Mesenchymal stem cell (in vitro differentiated cells and primary cell): ENCODE measurements at regions not wholly inside any gene's neighbourhood (a gene's known extent, or its start where the extent isn't known, plus 50 kb on each side); places are given as distances from the start of the nearest gene placed in this dataset.

Source experiments
- DNase-seq: peaks from one replicate; pipeline ENCODE4 v3.0.0-alpha.2; 2013
- H2AFZ ChIP-seq: one replicate; pipeline ENCODE4 v1.6.1; 2013; ENCODE audit warnings: low read depth, mild to moderate bottlenecking, control low read depth, inconsistent platforms, low read length, moderate library complexity
- H2AK5ac ChIP-seq: 2 replicates; pipeline ENCODE4 v1.6.1; 2013; ENCODE audit warnings: low read length, moderate library complexity, mild to moderate bottlenecking, inconsistent platforms; ENCODE audit not compliant: severe bottlenecking
- H2BK120ac ChIP-seq: one replicate; pipeline ENCODE4 v1.6.1; 2013; ENCODE audit warnings: low read depth, mild to moderate bottlenecking, inconsistent platforms, low read length, moderate library complexity
- H2BK12ac ChIP-seq, 2 experiments: one replicate each; pipeline ENCODE4 v1.6.1; 2013; ENCODE audit warnings: inconsistent platforms in 2 of 2, low read length in 2 of 2, mild to moderate bottlenecking in 2 of 2, moderate library complexity in 2 of 2, control low read depth in 1 of 2
- H2BK15ac ChIP-seq: one replicate; pipeline ENCODE4 v1.6.1; 2013; ENCODE audit warnings: mild to moderate bottlenecking, low read depth, inconsistent platforms; ENCODE audit not compliant: poor library complexity, severe bottlenecking
- H2BK5ac ChIP-seq: 2 replicates; pipeline ENCODE4 v1.6.1; 2013; ENCODE audit warnings: low read depth, mild to moderate bottlenecking, low read length, control low read depth, inconsistent platforms; ENCODE audit not compliant: poor library complexity, severe bottlenecking
- H3K14ac ChIP-seq, 2 experiments: one replicate each; pipeline ENCODE4 v1.6.1; 2013; ENCODE audit warnings: inconsistent platforms in 2 of 2, low read length in 2 of 2, control low read depth in 1 of 2, mild to moderate bottlenecking in 1 of 2, moderate library complexity in 1 of 2
- H3K18ac ChIP-seq, 2 experiments: one replicate each; pipeline ENCODE4 v1.6.1; 2013; ENCODE audit warnings: inconsistent platforms in 2 of 2, low read length in 2 of 2, control low read depth in 1 of 2, low read depth in 1 of 2, mild to moderate bottlenecking in 1 of 2
- H3K23ac ChIP-seq, 2 experiments: one replicate each; pipeline ENCODE4 v1.6.1; 2013; ENCODE audit warnings: inconsistent platforms in 2 of 2, low read length in 2 of 2, mild to moderate bottlenecking in 2 of 2, moderate library complexity in 2 of 2, control low read depth in 1 of 2
- H3K27ac ChIP-seq: 2 replicates; pipeline ENCODE4 v1.5.1; 2013; ENCODE audit warnings: mild to moderate bottlenecking, moderate library complexity, low read length, control low read depth, inconsistent platforms; ENCODE audit not compliant: poor library complexity, severe bottlenecking
- H3K27me3 ChIP-seq, 2 experiments: 2 replicates each; pipeline versions ENCODE4 v1.6.1 to v1.7.0; 2013; ENCODE audit warnings: low read length in 2 of 2, mild to moderate bottlenecking in 2 of 2, moderate library complexity in 2 of 2, control low read depth in 1 of 2, inconsistent platforms in 1 of 2; ENCODE audit not compliant: control insufficient read depth in 1 of 2, insufficient read depth in 1 of 2
- H3K36me3 ChIP-seq, 2 experiments: 2 replicates each; pipeline versions ENCODE4 v1.6.1 to v1.7.0; 2013; ENCODE audit warnings: low read length in 2 of 2, control low read depth in 1 of 2, inconsistent platforms in 1 of 2, low read depth in 1 of 2, mild to moderate bottlenecking in 1 of 2; ENCODE audit not compliant: insufficient read depth in 2 of 2, control insufficient read depth in 1 of 2
- H3K4ac ChIP-seq, 2 experiments: one replicate each; pipeline ENCODE4 v1.6.1; 2013; ENCODE audit warnings: inconsistent platforms in 2 of 2, low read length in 2 of 2, mild to moderate bottlenecking in 2 of 2, moderate library complexity in 2 of 2, control low read depth in 1 of 2, low read depth in 1 of 2
- H3K4me1 ChIP-seq: 2 replicates; pipeline ENCODE4 v1.6.1; 2013; ENCODE audit warnings: low read depth, low read length, control low read depth; ENCODE audit not compliant: control insufficient read depth, insufficient read depth
- H3K4me2 ChIP-seq: 2 replicates; pipeline ENCODE4 v1.6.1; 2013; ENCODE audit warnings: low read length, mild to moderate bottlenecking, inconsistent platforms; ENCODE audit not compliant: poor library complexity, severe bottlenecking
- H3K4me3 ChIP-seq, 2 experiments: 2 replicates each; pipeline versions ENCODE4 v1.5.1 to v1.7.0; 2013; ENCODE audit warnings: low read length in 2 of 2, mild to moderate bottlenecking in 2 of 2, control low read depth in 1 of 2, low read depth in 1 of 2; ENCODE audit not compliant: insufficient read depth in 1 of 2
- H3K79me1 ChIP-seq: replicated peaks from 2 replicates; pipeline ENCODE4 v1.6.1; 2013; ENCODE audit warnings: mild to moderate bottlenecking, control low read depth, low read length, inconsistent platforms; ENCODE audit not compliant: poor library complexity, severe bottlenecking
- H3K9ac ChIP-seq: 2 replicates; pipeline ENCODE4 v1.7.0; 2013; ENCODE audit warnings: mild to moderate bottlenecking, low read length, moderate library complexity
- H3K9me3 ChIP-seq: 2 replicates; pipeline ENCODE4 v1.7.0; 2013; ENCODE audit warnings: mild to moderate bottlenecking, low read length; ENCODE audit not compliant: control insufficient read depth
- H4K8ac ChIP-seq: one replicate; pipeline ENCODE4 v1.6.1; 2013; ENCODE audit warnings: inconsistent platforms, mild to moderate bottlenecking, low read length, moderate library complexity
- H4K91ac ChIP-seq: one replicate; pipeline ENCODE4 v1.6.1; 2013; ENCODE audit warnings: mild to moderate bottlenecking, low read length, inconsistent platforms
- WGBS: methylation state at CpG from one replicate; pipeline ENCODE4 v1.1.7; 2013; ENCODE audit warnings: mixed read lengths; 5-methylcytosine and 5-hydroxymethylcytosine counted together

DNA sequence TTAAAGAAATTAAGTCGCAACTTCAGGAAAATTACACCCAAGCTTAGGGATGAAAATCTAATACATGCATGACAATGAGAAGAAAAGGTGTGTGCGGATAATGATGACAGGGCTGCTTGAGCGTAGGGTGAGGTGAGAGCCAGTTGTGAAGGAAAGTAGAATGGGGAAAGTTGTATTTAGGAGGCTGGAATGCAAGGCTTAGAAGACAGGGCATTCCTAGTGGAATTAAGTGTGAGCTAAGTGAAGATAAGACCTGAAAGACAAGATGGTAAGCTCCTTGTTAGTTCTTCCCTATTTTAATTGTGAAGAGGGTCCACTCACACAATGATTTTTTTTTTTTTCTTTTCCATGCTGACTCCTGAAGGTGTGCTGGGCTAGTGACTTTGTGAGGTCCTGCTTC is 519.5 kb upstream of the SALL1 start:
- Histone ChIP-seq H2BK5ac (no peak overlapping the region), H2BK120ac (no peak overlapping the region), H3K4me2 (no peak overlapping the region), H3K36me3 (no peaks in the 10 kb centered on the region), H4K91ac (no peak overlapping the region), H3K4me1 (no peaks in the 10 kb centered on the region), H3K79me1 (no peaks in the 10 kb centered on the region), H3K9ac (no peak overlapping the region), H2BK12ac (no peak overlapping the region), H3K23ac (no peak overlapping the region), H2AFZ (no peak overlapping the region), H3K18ac (no peak overlapping the region), H3K27ac (no peak overlapping the region), H4K8ac (no peak overlapping the region), H3K27me3 (peaks cover 0 to 10% of the 10 kb centered on the region in 2 experiments), H3K4ac (no peak overlapping the region), H3K9me3 (no peaks in the 10 kb centered on the region), H2BK15ac (no peak overlapping the region), H3K14ac (no peak overlapping the region), H3K4me3 (no peak overlapping the region), H2AK5ac (no peak overlapping the region)
- no peak for DNase-seq
- 82% methylated on average over 3 of the region's 3 CpGs for WGBS

DNA sequence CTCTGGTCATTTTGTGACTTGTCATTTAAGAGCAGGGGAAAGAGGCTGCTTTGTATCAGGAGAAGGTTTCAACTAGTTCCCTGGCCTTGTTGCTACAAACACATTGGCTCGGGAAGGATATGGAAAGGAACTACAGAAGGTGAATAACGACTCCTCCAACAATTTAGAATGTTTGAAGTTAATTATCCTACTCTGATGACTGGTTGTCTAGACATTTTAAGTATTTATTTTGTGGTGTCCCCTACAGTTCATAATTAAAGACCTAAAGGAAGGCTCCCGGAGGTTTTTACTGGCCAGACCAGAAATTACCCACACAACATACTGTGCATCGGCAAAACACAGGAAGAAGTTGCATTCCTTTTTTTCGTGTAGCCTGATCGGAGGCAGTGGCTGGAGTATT is 515.8 kb upstream of the SALL1 start:
- 61% methylated on average over 4 of the region's 6 CpGs for WGBS
- H2AK5ac ChIP-seq, result no peak overlapping the region
- no peaks in the 10 kb centered on the region for H3K4me1 ChIP-seq
- no peak overlapping the region for H2AFZ ChIP-seq
- no peak overlapping the region for H4K8ac ChIP-seq
- no peak overlapping the region for H2BK15ac ChIP-seq
- no peak overlapping the region for H2BK12ac ChIP-seq
- no peaks in the 10 kb centered on the region for H3K9me3 ChIP-seq
- no peak overlapping the region for H3K4me2 ChIP-seq
- no peak overlapping the region for H3K23ac ChIP-seq
- no peaks in the 10 kb centered on the region for H3K36me3 ChIP-seq
- no peak overlapping the region for H2BK5ac ChIP-seq
- no peak overlapping the region for H2BK120ac ChIP-seq
- no peak overlapping the region for H3K4ac ChIP-seq
- no peak overlapping the region for H3K4me3 ChIP-seq
- H3K14ac ChIP-seq, result no peak overlapping the region
- H3K18ac ChIP-seq, result no peak overlapping the region
- H3K27ac ChIP-seq, result no peak overlapping the region
- H3K79me1 ChIP-seq, result no peaks in the 10 kb centered on the region
- H4K91ac ChIP-seq, result no peak overlapping the region
- H3K9ac ChIP-seq, result no peak overlapping the region
- H3K27me3 ChIP-seq, result peaks cover 0 to 14% of the 10 kb centered on the region in 2 experiments
- peak; percentile 4 for DNase-seq

DNA sequence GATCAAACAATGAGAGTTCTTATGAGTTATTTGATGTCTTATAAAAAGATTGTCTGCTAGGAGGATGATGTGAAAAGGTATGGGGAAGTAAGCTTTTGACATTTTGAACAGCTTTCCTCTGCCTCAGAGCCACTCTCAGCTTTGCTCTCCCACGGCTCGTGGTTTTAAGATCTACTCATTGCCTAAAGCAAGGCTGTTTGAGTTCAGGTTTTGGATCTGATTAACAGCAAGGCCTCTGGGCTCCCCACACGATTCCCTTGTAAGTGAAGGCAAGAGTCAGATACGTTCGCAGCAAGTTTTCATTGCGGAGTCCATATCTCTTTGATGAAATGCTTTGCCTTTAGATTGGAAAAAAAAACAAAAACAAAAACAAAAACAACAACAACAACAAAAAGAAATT is 515.0 kb upstream of the SALL1 start:
- Histone ChIP-seq H4K91ac (no peak overlapping the region), H3K18ac (no peak overlapping the region), H3K79me1 (no peaks in the 10 kb centered on the region), H3K9me3 (no peaks in the 10 kb centered on the region), H3K4ac (no peak overlapping the region), H2BK120ac (no peak overlapping the region), H2AFZ (no peak overlapping the region), H3K27ac (no peak overlapping the region), H2BK5ac (no peak overlapping the region), H4K8ac (no peak overlapping the region), H3K9ac (no peak overlapping the region), H3K4me2 (no peak overlapping the region), H2BK15ac (no peak overlapping the region), H2BK12ac (no peak overlapping the region), H3K4me1 (no peaks in the 10 kb centered on the region), H2AK5ac (no peak overlapping the region), H3K14ac (no peak overlapping the region), H3K27me3 (peaks cover 0 to 14% of the 10 kb centered on the region in 2 experiments), H3K36me3 (no peaks in the 10 kb centered on the region), H3K4me3 (no peak overlapping the region), H3K23ac (no peak overlapping the region)
- DNase-seq, result no peak
- WGBS, result 48% methylated on average over 3 of the region's 6 CpGs

DNA sequence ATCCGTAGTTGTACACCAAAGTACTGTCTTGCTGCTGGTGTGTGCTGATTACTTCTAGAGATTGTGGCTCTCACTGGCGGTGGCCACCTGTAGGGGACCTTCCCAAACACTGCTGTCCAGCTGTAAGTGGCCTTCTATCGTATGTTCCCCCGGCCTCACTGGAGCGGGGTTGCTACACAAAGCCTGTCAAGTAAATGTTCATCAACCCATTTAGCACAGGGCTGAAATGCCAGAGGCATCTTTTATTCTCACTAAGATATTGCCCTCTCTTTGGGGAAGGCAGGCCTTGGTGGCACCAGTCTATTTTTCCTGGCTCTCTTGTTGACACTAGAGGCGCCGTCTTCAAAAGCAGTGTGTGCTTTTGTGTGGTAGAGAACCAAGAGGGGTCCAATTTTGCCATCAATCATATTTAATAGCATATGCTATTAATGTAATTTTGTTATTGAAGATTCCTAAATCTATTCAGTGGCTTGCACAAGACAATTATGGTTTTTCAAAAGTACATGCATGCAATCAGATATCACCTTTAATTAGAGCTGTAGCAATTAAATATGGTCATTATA is 514.4 kb upstream of the SALL1 start:
- no peak overlapping the region for H3K9ac ChIP-seq
- no peak overlapping the region for H3K27ac ChIP-seq
- no peak overlapping the region for H3K14ac ChIP-seq
- no peak overlapping the region for H3K4me3 ChIP-seq
- H3K23ac ChIP-seq, result no peak overlapping the region
- H3K9me3 ChIP-seq, result no peaks in the 10 kb centered on the region
- no peak overlapping the region for H3K4me2 ChIP-seq
- H2AFZ ChIP-seq, result no peak overlapping the region
- no peak overlapping the region for H2BK12ac ChIP-seq
- peaks cover 0 to 14% of the 10 kb centered on the region in 2 experiments for H3K27me3 ChIP-seq
- WGBS, result 86% methylated on average over 5 of the region's 7 CpGs
- no peak overlapping the region for H3K4ac ChIP-seq
- no peaks in the 10 kb centered on the region for H3K36me3 ChIP-seq
- no peak overlapping the region for H4K8ac ChIP-seq
- no peak overlapping the region for H2BK120ac ChIP-seq
- H3K4me1 ChIP-seq, result no peaks in the 10 kb centered on the region
- DNase-seq, result no peak
- no peak overlapping the region for H2AK5ac ChIP-seq
- no peaks in the 10 kb centered on the region for H3K79me1 ChIP-seq
- H2BK15ac ChIP-seq, result no peak overlapping the region
- no peak overlapping the region for H4K91ac ChIP-seq
- no peak overlapping the region for H2BK5ac ChIP-seq
- no peak overlapping the region for H3K18ac ChIP-seq
